Panc1 (cell line): ENCODE measurements at regions not wholly inside any gene's neighbourhood (a gene's known extent, or its start where the extent isn't known, plus 50 kb on each side); places are given as distances from the start of the nearest gene placed in this dataset.

Experiments used
- CTCF ChIP-seq: fragments of 450-650 bp; IDR thresholded peaks from 2 replicates; pipeline ENCODE4 v1.5.1; 2017; ENCODE audit warnings: mild to moderate bottlenecking
- POLR2AphosphoS5 ChIP-seq: IDR thresholded peaks from 2 replicates; pipeline ENCODE4 v1.6.1; 2012; ENCODE audit warnings: mild to moderate bottlenecking, low read depth, low read length, moderate library complexity
- REST ChIP-seq, 2 experiments: IDR thresholded peaks; 2 replicates each; pipeline ENCODE4 v1.6.1; 2011 to 2012; ENCODE audit warnings: low read depth in 2 of 2, control low read depth in 1 of 2, low read length in 1 of 2, mild to moderate bottlenecking in 1 of 2, moderate library complexity in 1 of 2; ENCODE audit not compliant: insufficient read depth in 1 of 2
- SIN3A ChIP-seq: IDR thresholded peaks from 2 replicates; pipeline ENCODE4 v1.6.1; 2012; ENCODE audit warnings: low read depth, mild to moderate bottlenecking, low read length, moderate library complexity, borderline replicate concordance; ENCODE audit not compliant: insufficient read depth

GRCh38 chr1:55839221-55839620 is 624.1 kb upstream of the USP24 start:
- TF ChIP-seq CTCF (no peak), POLR2AphosphoS5 (no peak), SIN3A (no peak), REST (IDR thresholded peaks at IDR 0.05; ENCODE audit: insufficient read depth in 1 of 2, low read depth in 2 of 2, low read length in 1 of 2) (no peak)
